ENCODE measurements at regions not wholly inside any gene's neighbourhood (a gene's known extent, or its start where the extent isn't known, plus 50 kb on each side); places are given as distances from the start of the nearest gene placed in this dataset.

DNA sequence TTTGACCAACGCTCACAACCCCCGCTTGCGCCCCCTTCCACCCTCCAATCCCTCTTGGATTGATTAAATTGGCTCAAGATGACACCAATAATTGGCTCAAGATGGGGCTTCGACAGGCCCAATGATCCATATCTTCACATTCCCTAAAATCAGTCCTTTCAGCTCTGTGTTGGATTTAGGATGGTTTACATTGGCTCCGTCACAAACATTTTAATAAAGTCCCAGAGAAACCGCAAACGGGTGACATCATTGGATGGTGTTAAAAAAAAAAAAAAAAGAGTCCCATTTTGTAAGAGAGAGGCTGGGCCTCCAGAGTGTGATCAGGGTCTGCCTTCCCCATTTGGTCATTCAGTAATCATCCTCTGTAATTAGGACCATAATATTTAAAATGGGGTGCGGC is 113.4 kb upstream of the MRPS22 start:
- H4K91ac ChIP-seq (ENCODE audit: insufficient read depth, low read depth, low read length) = no peak overlapping the region
- no peak overlapping the region for H3K56ac ChIP-seq (ENCODE audit: extremely low read depth, insufficient read depth, low read length)
- TF ChIP-seq FOS (IDR thresholded peaks at IDR 0.05; ENCODE audit: low read depth, low read length) (no peak), RCOR1 (IDR thresholded peaks at IDR 0.05; ENCODE audit: insufficient replicate concordance, low read length) (no peak)
- no peak overlapping the region for H2AK9ac ChIP-seq (replicated peaks; ENCODE audit: low read depth, low read length, poor library complexity)
- no peak overlapping the region for H2BK20ac ChIP-seq (ENCODE audit: low read depth, low read length)
- WGBS, 2 experiments (ENCODE audit: extremely low coverage in 2 of 2, insufficient read length in 1 of 2) = no CpG with 5 or more reads among the region's 8 CpGs
- no peaks in the 10 kb centered on the region; the same call in 1 of the 2 replicates for H3K4me1 ChIP-seq (ENCODE audit: control insufficient read depth, insufficient read depth, low read length)
- H3K4ac ChIP-seq (ENCODE audit: low read depth, low read length) = no peak overlapping the region
- H3K18ac ChIP-seq (ENCODE audit: low read depth, low read length) = no peak overlapping the region
- no peak overlapping the region for H2BK5ac ChIP-seq (ENCODE audit: low read depth, low read length, poor library complexity, severe bottlenecking)
- H4K5ac ChIP-seq (ENCODE audit: low read depth, low read length) = no peak overlapping the region
- H3K9ac ChIP-seq (ENCODE audit: low read depth, low read length) = no peak overlapping the region
- no peak overlapping the region for H2BK15ac ChIP-seq (ENCODE audit: low read depth, low read length)
- BruUV-seq (replicated peaks) = no TSS peak
- ChIA-PET POLR2A (ENCODE audit: unreplicated experiment) (no interaction called here), CTCF (no interaction called here)
- no peak overlapping the region for H3K4me3 ChIP-seq (ENCODE audit: insufficient read depth, low read depth, low read length)
- dilution Hi-C loops (cut with HindIII; ENCODE audit: low sequenced_read_pairs, unreplicated experiment) = no loop called here
- H3K14ac ChIP-seq (replicated peaks; ENCODE audit: low read depth, low read length) = no peak overlapping the region
- H3K27ac ChIP-seq (ENCODE audit: insufficient read depth, low read length) = no peak overlapping the region
- H3K36me3 ChIP-seq (ENCODE audit: control insufficient read depth, insufficient read depth, low read length) = no peaks in the 10 kb centered on the region
- H2AFZ ChIP-seq (replicated peaks; ENCODE audit: low read length, poor library complexity) = no peak overlapping the region
- H3K4me2 ChIP-seq (ENCODE audit: low read depth, low read length) = no peak overlapping the region
- ATAC-seq (ENCODE audit: low read depth) (no peak), DNase-seq (no peak)
- H3K9me1 ChIP-seq (ENCODE audit: insufficient read depth, low read length) = no peaks in the 10 kb centered on the region; the same call in 1 of the 2 replicates
- H4K20me1 ChIP-seq (ENCODE audit: insufficient read depth, low read length) = no peaks in the 10 kb centered on the region
- no peaks in the 10 kb centered on the region for H3K79me1 ChIP-seq (ENCODE audit: low read depth in 1 of 2, low read length in 2 of 2)
- H2BK120ac ChIP-seq (ENCODE audit: low read depth, low read length) = no peak overlapping the region
- H3K27me3 ChIP-seq (ENCODE audit: control insufficient read depth, insufficient read depth, low read length) = peaks cover 14% of the 10 kb centered on the region
- intact Hi-C loops (cut with micrococcal nuclease) = no loop called here
- H2AK5ac ChIP-seq (ENCODE audit: low read depth, low read length) = no peak overlapping the region
- H3K9me3 ChIP-seq (ENCODE audit: control insufficient read depth, insufficient read depth, low read length) = no peaks in the 10 kb centered on the region
- no peak overlapping the region for H3K23ac ChIP-seq (ENCODE audit: low read depth, low read length)
- in situ Hi-C loops (cut with MboI; ENCODE audit: low sequenced_read_pairs) = no loop called here
- H4K8ac ChIP-seq (ENCODE audit: low read depth in 2 of 2, low read length in 2 of 2) = no peak overlapping the region

Data from IMR-90 (cell line).